Loucy (cell line): ENCODE measurements at regions not wholly inside any gene's neighbourhood (a gene's known extent, or its start where the extent isn't known, plus 50 kb on each side); places are given as distances from the start of the nearest gene placed in this dataset.

Source experiments
- H2AFZ ChIP-seq: fragments of 200-600 bp; sonication (generic); 2 replicates; pipeline ENCODE4 v1.6.0; 2016; ENCODE audit warnings: antibody characterized with exemption, mild to moderate bottlenecking, low read length, moderate library complexity
- H3F3A ChIP-seq: fragments of 200-600 bp; 2 replicates; pipeline ENCODE4 v1.6.0; 2016; ENCODE audit warnings: antibody characterized with exemption, low read depth, mild to moderate bottlenecking
- H3K27me3 ChIP-seq: fragments of 200-600 bp; sonication (generic); 2 replicates; pipeline ENCODE4 v1.6.1; 2014; ENCODE audit warnings: low read length, mild to moderate bottlenecking; ENCODE audit not compliant: insufficient read depth, poor library complexity, severe bottlenecking
- H3K36me3 ChIP-seq: fragments of 200-600 bp; sonication (generic); 2 replicates; pipeline ENCODE4 v1.6.1; 2016; ENCODE audit warnings: low read length; ENCODE audit not compliant: insufficient read depth
- H3K4me1 ChIP-seq: fragments of 200-600 bp; sonication (generic); 2 replicates; pipeline ENCODE4 v1.5.1; 2014; ENCODE audit warnings: low read length, mild to moderate bottlenecking; ENCODE audit not compliant: insufficient read depth, poor library complexity, severe bottlenecking
- H3K4me2 ChIP-seq: fragments of 200-600 bp; sonication (generic); 2 replicates; pipeline ENCODE4 v1.6.0; 2014; ENCODE audit warnings: antibody characterized with exemption, low read length, low read depth, mild to moderate bottlenecking; ENCODE audit not compliant: poor library complexity, severe bottlenecking
- H3K4me3 ChIP-seq: fragments of 200-600 bp; sonication (generic); 2 replicates; pipeline ENCODE4 v1.5.1; 2014; ENCODE audit warnings: low read length, mild to moderate bottlenecking, mixed read lengths; ENCODE audit not compliant: poor library complexity, severe bottlenecking
- H3K79me2 ChIP-seq: fragments of 200-600 bp; sonication (generic); 2 replicates; pipeline ENCODE4 v1.6.1; 2014; ENCODE audit warnings: low read length; ENCODE audit not compliant: insufficient read depth
- H3K9ac ChIP-seq: fragments of 200-600 bp; sonication (generic); 2 replicates; pipeline ENCODE4 v1.6.0; 2014; ENCODE audit warnings: mild to moderate bottlenecking, low read depth, low read length, moderate library complexity; ENCODE audit not compliant: poor library complexity, severe bottlenecking
- H3K9me2 ChIP-seq: fragments of 200-600 bp; sonication (generic); replicated peaks from 2 replicates; pipeline ENCODE4 v1.6.1; 2016; ENCODE audit warnings: low read depth, low read length, mixed read lengths
- H3K9me3 ChIP-seq: fragments of 200-600 bp; sonication (generic); 2 replicates; pipeline ENCODE4 v1.6.1; 2014; ENCODE audit warnings: mild to moderate bottlenecking, antibody characterized with exemption, low read length, low read depth; ENCODE audit not compliant: insufficient read depth
- H4K20me1 ChIP-seq: fragments of 200-600 bp; sonication (generic); 2 replicates; pipeline ENCODE4 v1.6.0; 2014; ENCODE audit warnings: antibody characterized with exemption, low read length, mild to moderate bottlenecking; ENCODE audit not compliant: insufficient read depth, poor library complexity, severe bottlenecking
- EZH2phosphoT487 ChIP-seq: fragments of 200-600 bp; IDR thresholded peaks from 2 replicates; pipeline ENCODE4 v1.6.1; 2018; ENCODE audit warnings: antibody characterized with exemption, mild to moderate bottlenecking, moderate library complexity, borderline replicate concordance
- TF ChIP-seq, protein P1 (sequence below): fragments of 200-600 bp; sonication (generic); conservative IDR thresholded peaks from 2 replicates; pipeline ENCODE4 v1.5.1; 2014; ENCODE audit warnings: mild to moderate bottlenecking, antibody characterized with exemption, low read length

DNA sequence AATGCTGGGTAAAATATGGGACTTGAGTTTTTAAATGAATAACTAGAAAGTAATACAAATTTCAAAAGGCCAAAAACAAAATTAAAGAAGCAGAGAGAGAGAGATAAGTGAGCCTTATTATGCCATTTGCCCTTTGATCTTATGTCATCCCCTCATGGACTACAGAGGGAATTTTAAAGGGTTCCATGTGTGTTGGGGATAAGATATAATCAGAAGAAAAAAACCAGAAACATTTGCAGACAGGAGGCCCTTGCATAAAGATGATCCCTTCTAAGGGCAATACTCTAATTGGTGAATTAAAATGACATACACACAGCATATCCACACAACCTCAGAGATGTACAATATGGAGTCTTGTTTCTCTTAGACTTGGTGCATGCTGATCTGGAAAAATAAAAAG, 406.6 kb upstream of the LARGE1 start:
- Histone ChIP-seq H2AFZ (no peak overlapping the region), H3F3A (no peaks in the 10 kb centered on the region), H4K20me1 (no peaks in the 10 kb centered on the region), H3K9me3 (no peaks in the 10 kb centered on the region), H3K27me3 (no peaks in the 10 kb centered on the region), H3K79me2 (no peaks in the 10 kb centered on the region), H3K4me2 (no peak overlapping the region), H3K9me2 (no peaks in the 10 kb centered on the region), H3K4me1 (no peaks in the 10 kb centered on the region), H3K9ac (no peak overlapping the region), H3K36me3 (no peaks in the 10 kb centered on the region), H3K4me3 (no peak overlapping the region)
- TF ChIP-seq, protein P1, sequence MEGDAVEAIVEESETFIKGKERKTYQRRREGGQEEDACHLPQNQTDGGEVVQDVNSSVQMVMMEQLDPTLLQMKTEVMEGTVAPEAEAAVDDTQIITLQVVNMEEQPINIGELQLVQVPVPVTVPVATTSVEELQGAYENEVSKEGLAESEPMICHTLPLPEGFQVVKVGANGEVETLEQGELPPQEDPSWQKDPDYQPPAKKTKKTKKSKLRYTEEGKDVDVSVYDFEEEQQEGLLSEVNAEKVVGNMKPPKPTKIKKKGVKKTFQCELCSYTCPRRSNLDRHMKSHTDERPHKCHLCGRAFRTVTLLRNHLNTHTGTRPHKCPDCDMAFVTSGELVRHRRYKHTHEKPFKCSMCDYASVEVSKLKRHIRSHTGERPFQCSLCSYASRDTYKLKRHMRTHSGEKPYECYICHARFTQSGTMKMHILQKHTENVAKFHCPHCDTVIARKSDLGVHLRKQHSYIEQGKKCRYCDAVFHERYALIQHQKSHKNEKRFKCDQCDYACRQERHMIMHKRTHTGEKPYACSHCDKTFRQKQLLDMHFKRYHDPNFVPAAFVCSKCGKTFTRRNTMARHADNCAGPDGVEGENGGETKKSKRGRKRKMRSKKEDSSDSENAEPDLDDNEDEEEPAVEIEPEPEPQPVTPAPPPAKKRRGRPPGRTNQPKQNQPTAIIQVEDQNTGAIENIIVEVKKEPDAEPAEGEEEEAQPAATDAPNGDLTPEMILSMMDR: no peak
- TF ChIP-seq EZH2phosphoT487: no peak

DNA sequence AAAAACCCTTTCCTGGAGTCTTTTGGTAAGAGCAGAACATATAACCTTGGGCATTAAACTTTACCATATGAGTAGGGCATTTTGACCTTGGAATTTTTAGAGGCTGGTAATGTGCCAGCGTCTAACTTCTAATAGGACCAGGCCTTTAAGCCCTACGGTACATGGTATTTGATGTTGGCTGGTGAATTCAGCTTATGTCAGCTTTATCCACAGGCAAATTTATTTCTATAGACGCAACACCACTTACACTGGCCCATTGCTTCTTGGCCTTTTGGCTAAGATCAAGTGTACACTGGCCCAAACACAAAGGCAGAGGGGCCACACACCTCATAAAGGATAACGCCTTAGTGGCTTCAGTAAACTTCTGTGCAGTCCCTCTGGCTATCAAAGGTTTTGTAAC, 410.2 kb upstream of the LARGE1 start:
- Histone ChIP-seq H3K4me1 (no peaks in the 10 kb centered on the region), H3K36me3 (no peaks in the 10 kb centered on the region), H3K9me2 (no peaks in the 10 kb centered on the region), H3K9ac (no peak overlapping the region), H3K4me3 (no peak overlapping the region), H2AFZ (no peak overlapping the region), H3K79me2 (no peaks in the 10 kb centered on the region), H3K9me3 (peaks cover 9% of the 10 kb centered on the region; the same call in 1 of the 2 replicates), H4K20me1 (no peaks in the 10 kb centered on the region), H3F3A (no peaks in the 10 kb centered on the region), H3K4me2 (no peak overlapping the region), H3K27me3 (no peaks in the 10 kb centered on the region)
- TF ChIP-seq EZH2phosphoT487: no peak
- TF ChIP-seq, protein P1: no peak

DNA sequence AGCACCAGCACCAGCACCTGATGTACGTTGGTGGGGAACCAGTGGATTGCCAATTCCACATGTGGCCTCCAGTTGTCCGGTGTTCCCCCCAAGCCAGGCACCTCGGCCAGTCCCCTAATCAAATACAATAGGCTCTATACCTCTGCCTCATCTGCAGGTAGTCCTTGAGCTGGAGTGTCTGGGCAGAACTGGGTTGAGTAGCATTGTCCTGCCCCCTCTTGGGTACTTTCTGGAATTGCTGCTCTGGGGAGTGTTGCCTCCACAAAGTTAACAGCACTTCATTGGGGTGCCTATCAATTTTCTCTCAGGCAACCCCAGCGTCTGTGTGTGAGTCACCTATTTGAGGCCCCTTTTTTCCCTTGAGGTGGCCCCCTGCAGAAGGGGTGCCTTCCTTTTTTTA, 413.0 kb upstream of the LARGE1 start:
- H3F3A ChIP-seq: no peaks in the 10 kb centered on the region
- H3K4me3 ChIP-seq: no peak overlapping the region
- no peaks in the 10 kb centered on the region for H3K4me1 ChIP-seq
- H3K79me2 ChIP-seq: no peaks in the 10 kb centered on the region
- no peaks in the 10 kb centered on the region for H4K20me1 ChIP-seq
- H3K27me3 ChIP-seq: no peaks in the 10 kb centered on the region
- H3K36me3 ChIP-seq: no peaks in the 10 kb centered on the region
- no peak overlapping the region for H2AFZ ChIP-seq
- TF ChIP-seq, protein P1: no peak
- no peak for TF ChIP-seq EZH2phosphoT487
- no peaks in the 10 kb centered on the region for H3K9me2 ChIP-seq
- H3K9ac ChIP-seq: no peak overlapping the region
- H3K9me3 ChIP-seq: peaks cover 9% of the 10 kb centered on the region; the same call in 1 of the 2 replicates
- no peak overlapping the region for H3K4me2 ChIP-seq
